ENCODE measurements at regions not wholly inside any gene's neighbourhood (a gene's known extent, or its start where the extent isn't known, plus 50 kb on each side); places are given as distances from the start of the nearest gene placed in this dataset.
"Not testable (repeated sequence)": the region's sequence is repeated elsewhere in the genome, so short reads cannot be mapped to it uniquely, and the experiment has no call there.

GRCh38 chr4:15294832-15295231, 133.0 kb upstream of the C1QTNF7 start:
- no peak for DNase-seq

- DNase-seq, result no peak
Observed at GRCh38 chr4:15295421-15296162, 132.2 kb upstream of the C1QTNF7 start.

GRCh38 chr4:15297344-15297743, 130.5 kb upstream of the C1QTNF7 start:
- no peak for DNase-seq

- DNase-seq, result no peak
Observed at GRCh38 chr4:15299627-15300026, 128.2 kb upstream of the C1QTNF7 start.

- no peak for DNase-seq
Observed at GRCh38 chr4:15303052-15303641, 124.7 kb upstream of the C1QTNF7 start.

GRCh38 chr4:15314974-15315373, 112.9 kb upstream of the C1QTNF7 start:
- no peak for DNase-seq

- DNase-seq, result no peak
Observed at GRCh38 chr4:15317246-15317645, 110.6 kb upstream of the C1QTNF7 start.

GRCh38 chr4:15318621-15319348, 109.0 kb upstream of the C1QTNF7 start:
- no peak for DNase-seq

- no peak for DNase-seq
Observed at GRCh38 chr4:15320121-15320678, 107.6 kb upstream of the C1QTNF7 start.

- DNase-seq, result no peak
Observed at GRCh38 chr4:15322006-15322405, 105.8 kb upstream of the C1QTNF7 start.

GRCh38 chr4:15325987-15326386, 101.8 kb upstream of the C1QTNF7 start:
- DNase-seq, result no peak

GRCh38 chr4:15327311-15328298, 100.2 kb upstream of the C1QTNF7 start:
- DNase-seq, result no peak

- no peak for DNase-seq
Observed at GRCh38 chr4:15331930-15332329, 95.9 kb upstream of the C1QTNF7 start.

- no peak for DNase-seq
Observed at GRCh38 chr4:15332377-15332776, 95.5 kb upstream of the C1QTNF7 start.

GRCh38 chr4:15333692-15334633, 93.9 kb upstream of the C1QTNF7 start:
- DNase-seq, result no peak

- DNase-seq, result no peak
Observed at GRCh38 chr4:15336410-15337167, 91.2 kb upstream of the C1QTNF7 start.

GRCh38 chr4:15337168-15337657, 90.6 kb upstream of the C1QTNF7 start:
- not testable (repeated sequence) for DNase-seq

- DNase-seq, result no peak
Observed at GRCh38 chr4:15339737-15340136, 88.1 kb upstream of the C1QTNF7 start.

GRCh38 chr4:15340332-15340731, 87.5 kb upstream of the C1QTNF7 start:
- DNase-seq, result no peak

Data from activated effector memory CD4-positive, alpha-beta T cell treated with anti-CD3 and anti-CD28 coated beads, Interleukin-2, amount 50 U/mL, for 16 hours (primary cell).